Astrocyte (in vitro differentiated cells and primary cell): ENCODE measurements at regions not wholly inside any gene's neighbourhood (a gene's known extent, or its start where the extent isn't known, plus 50 kb on each side); places are given as distances from the start of the nearest gene placed in this dataset.

Experiments used
- DNase-seq: peaks from one replicate; pipeline ENCODE4 v3.0.0-alpha.2; 2010; ENCODE audit warnings: low read depth
- FAIRE-seq: peaks from 2 replicates; lab custom pipeline; 2011; peaks lifted over from hg19 to GRCh38; lab: Jason Lieb, UNC
- H2AFZ ChIP-seq: 2 replicates; pipeline ENCODE4 v1.6.0; 2012; ENCODE audit warnings: low read depth, low read length, inconsistent platforms
- H3K27ac ChIP-seq: 2 replicates; pipeline ENCODE4 v1.5.1; 2011; ENCODE audit warnings: low read depth, low read length, inconsistent platforms
- H3K27me3 ChIP-seq: 2 replicates; pipeline ENCODE4 v1.6.0; 2011; ENCODE audit warnings: low read length, inconsistent platforms; ENCODE audit not compliant: insufficient read depth
- H3K36me3 ChIP-seq: 2 replicates; pipeline ENCODE4 v1.5.1; 2011; ENCODE audit warnings: low read length, inconsistent platforms; ENCODE audit not compliant: insufficient read depth
- H3K4me1 ChIP-seq: 2 replicates; pipeline ENCODE4 v1.5.1; 2011; ENCODE audit warnings: low read length, inconsistent platforms; ENCODE audit not compliant: insufficient read depth
- H3K4me2 ChIP-seq: 2 replicates; pipeline ENCODE4 v1.6.0; 2012; ENCODE audit warnings: low read length, inconsistent platforms
- H3K4me3 ChIP-seq: 2 replicates; pipeline ENCODE4 v1.5.1; 2011; ENCODE audit warnings: low read depth, mild to moderate bottlenecking, low read length, inconsistent platforms; ENCODE audit not compliant: insufficient read depth
- H3K79me2 ChIP-seq: 2 replicates; pipeline ENCODE4 v1.6.0; 2012; ENCODE audit warnings: mild to moderate bottlenecking, low read length, inconsistent platforms; ENCODE audit not compliant: insufficient read depth
- H3K9ac ChIP-seq: 2 replicates; pipeline ENCODE4 v1.6.0; 2012; ENCODE audit warnings: mild to moderate bottlenecking, low read length, inconsistent platforms
- H3K9me3 ChIP-seq: 2 replicates; pipeline ENCODE4 v1.5.1; 2012; ENCODE audit warnings: low read depth, mild to moderate bottlenecking, low read length, inconsistent platforms; ENCODE audit not compliant: insufficient read depth
- H4K20me1 ChIP-seq: 2 replicates; pipeline ENCODE4 v1.6.0; 2012; ENCODE audit warnings: low read length, inconsistent platforms; ENCODE audit not compliant: insufficient read depth
- H3K27ac Mint-ChIP-seq: one replicate; pipeline ENCODE4 v1.8.0; 2021; ENCODE audit warnings: mild to moderate bottlenecking, mixed read lengths; ENCODE audit not compliant: unreplicated experiment
- H3K27me3 Mint-ChIP-seq: one replicate; pipeline ENCODE4 v1.8.0; 2021; ENCODE audit warnings: low read depth, mixed read lengths; ENCODE audit not compliant: unreplicated experiment
- H3K36me3 Mint-ChIP-seq: one replicate; pipeline ENCODE4 v1.8.0; 2021; ENCODE audit warnings: low read depth, mixed read lengths; ENCODE audit not compliant: unreplicated experiment
- H3K4me1 Mint-ChIP-seq: one replicate; pipeline ENCODE4 v1.8.0; 2021; ENCODE audit warnings: low read depth, mixed read lengths; ENCODE audit not compliant: unreplicated experiment
- H3K4me3 Mint-ChIP-seq: one replicate; pipeline ENCODE4 v1.8.0; 2021; ENCODE audit warnings: mild to moderate bottlenecking, moderate library complexity, mixed read lengths; ENCODE audit not compliant: unreplicated experiment
- H3K9me3 Mint-ChIP-seq: one replicate; pipeline ENCODE4 v1.8.0; 2021; ENCODE audit warnings: mild to moderate bottlenecking, mixed read lengths; ENCODE audit not compliant: unreplicated experiment
- EZH2 ChIP-seq: IDR thresholded peaks from 2 replicates; pipeline ENCODE4 v1.6.1; 2012; ENCODE audit warnings: mild to moderate bottlenecking, low read length, inconsistent platforms; ENCODE audit not compliant: insufficient read depth
- TF ChIP-seq, protein P1 (sequence below): IDR thresholded peaks from 2 replicates; pipeline ENCODE4 v1.5.1; 2011; ENCODE audit warnings: low read depth, mild to moderate bottlenecking, inconsistent platforms, low read length, moderate library complexity; ENCODE audit not compliant: insufficient read depth

DNA sequence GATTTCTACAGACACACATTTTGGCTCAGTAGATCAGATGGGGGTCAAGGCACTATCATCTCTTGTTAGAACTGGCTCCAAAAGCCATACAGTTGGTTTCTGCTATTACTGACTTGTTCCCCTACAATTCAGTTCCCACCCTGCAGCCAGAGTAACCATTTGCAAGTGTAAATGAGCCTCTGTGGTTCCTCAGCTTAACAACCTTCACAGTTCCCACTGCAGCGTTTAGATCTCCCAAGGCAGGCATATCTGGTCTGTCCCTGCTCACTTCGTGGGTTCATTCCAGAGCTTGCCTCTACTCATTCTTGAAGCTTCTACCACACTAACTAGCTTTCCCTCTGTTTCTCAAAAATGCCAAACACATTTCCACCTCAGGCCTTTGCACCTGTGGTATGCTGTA lies 186.1 kb downstream of the CBLN1 start:
- FAIRE-seq (no peak), DNase-seq (no peak)
- H3K9me3 ChIP-seq, result no peaks in the 10 kb centered on the region
- no peaks in the 10 kb centered on the region for H3K79me2 ChIP-seq
- Mint-ChIP-seq H3K27ac (no peak overlapping the region), H3K9me3 (no peaks in the 10 kb centered on the region), H3K4me1 (peaks cover 2% of the 10 kb centered on the region), H3K4me3 (no peak overlapping the region), H3K36me3 (no peaks in the 10 kb centered on the region), H3K27me3 (peaks cover 7% of the 10 kb centered on the region)
- H3K4me3 ChIP-seq, result no peak overlapping the region
- H2AFZ ChIP-seq, result no peak overlapping the region
- TF ChIP-seq, protein P1, sequence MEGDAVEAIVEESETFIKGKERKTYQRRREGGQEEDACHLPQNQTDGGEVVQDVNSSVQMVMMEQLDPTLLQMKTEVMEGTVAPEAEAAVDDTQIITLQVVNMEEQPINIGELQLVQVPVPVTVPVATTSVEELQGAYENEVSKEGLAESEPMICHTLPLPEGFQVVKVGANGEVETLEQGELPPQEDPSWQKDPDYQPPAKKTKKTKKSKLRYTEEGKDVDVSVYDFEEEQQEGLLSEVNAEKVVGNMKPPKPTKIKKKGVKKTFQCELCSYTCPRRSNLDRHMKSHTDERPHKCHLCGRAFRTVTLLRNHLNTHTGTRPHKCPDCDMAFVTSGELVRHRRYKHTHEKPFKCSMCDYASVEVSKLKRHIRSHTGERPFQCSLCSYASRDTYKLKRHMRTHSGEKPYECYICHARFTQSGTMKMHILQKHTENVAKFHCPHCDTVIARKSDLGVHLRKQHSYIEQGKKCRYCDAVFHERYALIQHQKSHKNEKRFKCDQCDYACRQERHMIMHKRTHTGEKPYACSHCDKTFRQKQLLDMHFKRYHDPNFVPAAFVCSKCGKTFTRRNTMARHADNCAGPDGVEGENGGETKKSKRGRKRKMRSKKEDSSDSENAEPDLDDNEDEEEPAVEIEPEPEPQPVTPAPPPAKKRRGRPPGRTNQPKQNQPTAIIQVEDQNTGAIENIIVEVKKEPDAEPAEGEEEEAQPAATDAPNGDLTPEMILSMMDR, result no peak
- no peak for TF ChIP-seq EZH2
- H3K4me1 ChIP-seq, result no peaks in the 10 kb centered on the region
- no peaks in the 10 kb centered on the region for H3K27me3 ChIP-seq
- H3K4me2 ChIP-seq, result no peak overlapping the region
- H3K27ac ChIP-seq, result no peak overlapping the region
- no peaks in the 10 kb centered on the region for H3K36me3 ChIP-seq
- H3K9ac ChIP-seq, result no peak overlapping the region
- no peaks in the 10 kb centered on the region for H4K20me1 ChIP-seq

DNA sequence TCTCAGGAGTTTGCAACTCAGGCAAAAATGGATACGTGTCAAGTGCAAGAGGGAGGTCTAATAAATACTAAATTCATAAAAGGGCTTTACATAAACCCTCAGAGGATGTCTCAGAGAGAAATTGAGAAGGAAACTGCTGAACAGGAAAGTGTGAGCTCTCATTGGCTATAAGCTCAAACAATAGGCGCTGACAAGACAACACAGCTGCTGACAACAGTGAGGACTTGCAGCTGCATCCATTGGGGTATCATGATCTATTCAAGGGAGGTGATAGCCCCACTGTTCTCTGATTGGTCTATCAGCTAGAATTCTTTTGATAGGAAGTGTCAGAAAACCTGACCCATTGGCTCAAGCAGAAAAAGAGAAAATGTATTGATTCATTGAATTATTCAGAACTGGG lies 187.2 kb downstream of the CBLN1 start:
- H4K20me1 ChIP-seq, result no peaks in the 10 kb centered on the region
- no peaks in the 10 kb centered on the region for H3K9me3 ChIP-seq
- no peak for TF ChIP-seq EZH2
- TF ChIP-seq, protein P1, result no peak
- H3K27ac Mint-ChIP-seq, result no peak overlapping the region
- FAIRE-seq (no peak), DNase-seq (no peak)
- no peak overlapping the region for H3K9ac ChIP-seq
- no peaks in the 10 kb centered on the region for H3K4me1 ChIP-seq
- H3K36me3 Mint-ChIP-seq, result no peaks in the 10 kb centered on the region
- peaks cover 2% of the 10 kb centered on the region for H3K4me1 Mint-ChIP-seq
- no peaks in the 10 kb centered on the region for H3K27me3 ChIP-seq
- no peak overlapping the region for H3K27ac ChIP-seq
- H3K4me2 ChIP-seq, result no peak overlapping the region
- H3K27me3 Mint-ChIP-seq, result peaks cover 7% of the 10 kb centered on the region
- H2AFZ ChIP-seq, result no peak overlapping the region
- H3K4me3 ChIP-seq, result no peak overlapping the region
- no peak overlapping the region for H3K4me3 Mint-ChIP-seq
- no peaks in the 10 kb centered on the region for H3K79me2 ChIP-seq
- no peaks in the 10 kb centered on the region for H3K36me3 ChIP-seq
- no peaks in the 10 kb centered on the region for H3K9me3 Mint-ChIP-seq

DNA sequence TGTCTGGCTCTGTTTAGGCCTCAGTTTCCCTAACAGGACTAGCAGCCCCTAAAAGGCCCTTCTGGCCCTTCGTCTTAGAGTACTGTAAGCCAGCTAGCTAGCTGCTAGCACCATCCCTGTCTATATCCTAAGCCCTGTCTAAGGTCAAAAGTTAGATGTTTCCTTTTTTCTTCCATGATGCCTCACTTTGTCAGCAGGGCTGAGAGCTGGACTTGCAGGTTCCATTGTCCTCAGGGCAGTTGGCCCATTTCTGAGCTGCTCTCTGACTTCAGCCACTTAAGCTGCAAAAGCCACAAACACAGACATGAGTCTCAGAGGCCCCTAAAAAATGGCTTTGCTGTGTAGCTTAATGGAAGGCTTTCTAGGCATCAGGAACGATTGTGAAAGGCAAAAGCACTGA lies 187.7 kb downstream of the CBLN1 start:
- H4K20me1 ChIP-seq, result no peaks in the 10 kb centered on the region
- no peaks in the 10 kb centered on the region for H3K27me3 ChIP-seq
- H3K4me3 ChIP-seq, result no peak overlapping the region
- FAIRE-seq, result no peak
- no peak overlapping the region for H3K4me3 Mint-ChIP-seq
- no peaks in the 10 kb centered on the region for H3K79me2 ChIP-seq
- no peak for DNase-seq
- peaks cover 2% of the 10 kb centered on the region for H3K4me1 Mint-ChIP-seq
- H3K9me3 Mint-ChIP-seq, result no peaks in the 10 kb centered on the region
- H3K4me1 ChIP-seq, result no peaks in the 10 kb centered on the region
- H3K9ac ChIP-seq, result no peak overlapping the region
- H3K4me2 ChIP-seq, result no peak overlapping the region
- no peak overlapping the region for H3K27ac Mint-ChIP-seq
- no peaks in the 10 kb centered on the region for H3K36me3 Mint-ChIP-seq
- TF ChIP-seq, protein P1, result no peak
- TF ChIP-seq EZH2, result no peak
- no peaks in the 10 kb centered on the region for H3K9me3 ChIP-seq
- H3K27me3 Mint-ChIP-seq, result peaks cover 7% of the 10 kb centered on the region
- no peak overlapping the region for H2AFZ ChIP-seq
- H3K27ac ChIP-seq, result no peak overlapping the region
- no peaks in the 10 kb centered on the region for H3K36me3 ChIP-seq
